ENCODE measurements at regions not wholly inside any gene's neighbourhood (a gene's known extent, or its start where the extent isn't known, plus 50 kb on each side); places are given as distances from the start of the nearest gene placed in this dataset.

DNA sequence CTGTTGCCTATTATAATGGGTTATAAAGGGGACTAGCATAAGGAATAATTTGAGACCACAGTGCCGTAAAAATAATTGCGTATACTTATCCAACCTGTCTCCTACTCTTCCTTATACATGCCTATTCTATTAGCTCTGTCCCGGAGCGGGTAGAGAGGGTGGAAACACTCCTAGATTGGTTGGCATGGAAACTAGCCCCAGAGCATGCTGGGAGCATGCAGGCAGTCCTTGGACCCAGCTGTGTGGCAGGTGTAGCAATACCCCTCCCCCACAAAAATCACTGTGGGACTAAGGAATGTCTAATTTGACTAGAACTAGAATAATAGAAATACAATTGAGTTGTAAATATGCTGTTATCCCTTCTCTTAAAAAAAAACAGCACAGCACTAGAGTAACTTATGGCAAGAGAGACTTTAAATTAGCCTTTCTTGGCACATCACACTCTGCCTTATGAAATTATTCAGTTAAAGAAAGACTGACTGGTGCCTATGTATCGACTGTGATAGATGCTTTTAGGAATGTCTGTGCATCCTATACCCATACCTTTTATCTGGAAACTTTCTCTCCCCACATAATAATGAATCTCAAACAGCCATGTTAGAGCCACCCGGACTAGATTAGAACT, 244.0 kb upstream of the DAAM1 start:
- peak in 17 of 51 donors; percentile 4 to 74 (median 13) for DNase-seq

GRCh38 chr14:58944968-58945356, 243.5 kb upstream of the DAAM1 start:
- DNase-seq, result no peak

GRCh38 chr14:58946431-58946830, 242.0 kb upstream of the DAAM1 start:
- DNase-seq, result no peak

GRCh38 chr14:58947156-58947555, 241.3 kb upstream of the DAAM1 start:
- DNase-seq, result no peak

DNA sequence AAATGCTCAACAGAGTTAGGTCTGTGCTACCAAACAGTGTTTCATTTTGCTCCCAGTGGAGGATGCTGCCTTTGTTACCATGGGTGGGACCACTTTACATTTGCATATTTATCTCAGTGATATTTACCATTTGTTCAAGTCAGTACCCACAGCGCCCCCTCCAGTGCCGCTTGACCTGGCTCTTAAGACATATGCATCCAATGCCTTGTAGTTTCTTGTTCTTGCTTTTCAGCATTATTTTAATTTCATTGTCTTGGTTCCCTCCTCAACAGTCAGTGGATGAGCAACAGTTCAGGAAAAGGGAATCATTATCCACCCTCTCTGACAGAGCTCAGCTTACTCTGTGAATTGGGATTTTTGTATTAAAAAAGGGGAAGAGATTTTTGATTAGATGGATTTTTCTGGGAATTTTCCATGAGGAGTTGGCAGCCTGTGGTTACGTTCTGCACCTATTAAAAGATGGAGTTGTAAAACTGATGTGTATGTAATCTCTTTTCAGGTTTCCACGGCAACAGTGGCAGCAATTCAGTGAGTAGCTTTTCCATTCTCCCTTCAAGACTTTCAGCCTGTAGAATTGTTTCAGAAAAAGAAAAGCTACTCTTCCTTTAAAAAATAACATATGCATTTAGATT, 240.5 kb upstream of the DAAM1 start:
- DNase-seq, result peak in 4 of 51 donors; percentile 1 to 58 (median 10)

DNA sequence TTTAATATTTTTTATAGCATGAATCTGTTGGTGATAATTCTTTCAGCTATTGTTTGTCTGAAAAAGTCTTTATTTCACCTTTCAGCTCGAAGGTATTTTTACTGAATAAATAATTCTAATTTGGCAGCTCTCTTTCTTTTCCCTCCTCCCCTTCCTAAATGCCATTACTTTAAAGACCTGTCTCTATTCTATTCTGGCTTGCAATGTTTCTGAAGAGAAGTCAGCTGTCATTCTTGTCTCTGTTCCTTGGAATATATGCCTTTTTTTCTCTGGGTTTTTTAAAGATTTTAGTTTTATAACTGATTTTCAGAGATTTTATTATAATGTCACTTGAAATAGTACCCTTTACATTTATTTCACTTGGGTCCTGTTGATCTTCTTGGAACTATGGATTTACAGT, 237.9 kb upstream of the DAAM1 start:
- no peak for DNase-seq

DNA sequence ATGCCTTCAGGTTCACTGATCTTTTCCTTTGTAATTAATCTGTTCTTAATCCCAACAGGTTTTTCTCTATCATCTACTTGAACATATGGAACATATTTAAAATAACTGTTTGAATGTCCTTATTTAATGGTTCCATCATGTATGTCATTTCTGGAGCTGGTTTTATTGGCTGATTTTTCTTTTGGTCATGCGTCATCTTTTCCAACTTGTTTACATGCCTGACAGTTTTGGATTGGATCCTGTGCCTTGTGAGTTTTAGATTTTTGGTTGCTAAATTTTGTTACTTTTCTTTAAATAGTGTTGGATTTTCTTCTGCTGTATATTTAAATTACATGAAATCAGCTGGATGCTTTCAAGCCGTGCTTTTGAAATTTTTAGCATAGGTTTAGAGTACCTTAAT, 237.3 kb upstream of the DAAM1 start:
- no peak for DNase-seq

DNA sequence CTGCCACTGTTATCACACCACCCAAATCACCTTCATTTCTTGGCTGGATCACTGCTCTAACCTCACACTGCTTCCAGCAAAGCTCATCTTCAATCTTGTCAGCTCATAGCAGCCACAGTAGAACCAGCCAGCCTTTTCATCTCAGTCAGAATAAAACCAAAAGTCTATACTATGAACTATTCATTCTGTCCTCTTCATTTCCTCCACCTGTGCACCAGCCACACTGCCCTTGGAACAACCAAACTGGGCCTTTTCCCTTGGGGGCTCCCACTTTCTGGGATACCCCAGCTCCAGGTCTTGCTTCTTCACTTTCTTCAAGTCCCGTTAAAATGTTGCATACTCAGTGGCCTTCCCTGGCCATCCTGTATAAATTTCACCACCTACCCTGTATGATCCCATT, 234.4 kb upstream of the DAAM1 start:
- no peak for DNase-seq

DNA sequence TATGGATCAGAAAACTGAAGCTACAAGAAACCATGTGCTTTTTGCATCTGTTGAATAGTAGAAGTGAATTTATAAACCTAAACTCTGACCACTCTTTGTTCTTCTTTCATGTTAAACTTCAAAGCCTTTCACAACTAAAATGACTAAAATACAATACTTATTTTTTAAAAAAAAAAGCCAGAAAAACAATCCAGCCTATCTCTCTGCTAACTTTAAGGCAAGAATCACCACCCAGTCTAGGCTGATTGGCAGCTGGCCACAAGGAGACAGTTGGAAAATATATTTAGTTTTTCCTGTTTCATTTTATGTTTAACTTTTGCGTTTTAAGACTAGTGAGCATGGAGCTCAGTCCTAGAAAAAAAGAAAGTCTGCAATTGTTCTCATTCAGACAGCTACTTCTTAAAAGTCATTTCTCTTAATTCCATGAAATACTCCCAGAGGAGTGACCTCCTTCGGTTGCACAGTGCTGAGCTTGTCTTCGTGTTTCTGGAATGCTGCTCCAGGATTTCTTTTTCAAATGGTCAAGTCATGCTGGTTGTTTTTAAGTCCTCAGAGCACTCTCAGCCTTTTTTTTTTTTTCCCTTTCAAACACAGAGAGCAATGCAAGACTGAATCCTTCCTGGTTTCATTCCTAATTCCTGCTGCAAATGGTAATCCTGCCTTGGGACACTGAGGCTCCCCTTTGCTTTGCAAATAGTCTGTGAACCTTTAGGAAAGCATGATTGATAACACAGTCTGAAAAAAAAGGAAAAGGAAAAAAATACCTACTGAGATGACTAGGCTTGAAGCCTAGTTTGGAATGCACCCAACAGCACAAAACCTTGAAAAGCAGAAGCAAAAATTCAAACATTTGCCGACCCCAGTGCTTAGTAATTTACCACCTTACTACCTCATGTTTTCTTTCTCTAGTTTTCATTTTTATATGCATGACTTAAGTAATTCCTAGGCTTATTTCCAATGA, 233.3 kb upstream of the DAAM1 start:
- peak in 1 of 51 donors; percentile 21 for DNase-seq

GRCh38 chr14:58961045-58961731, 227.3 kb upstream of the DAAM1 start:
- DNase-seq, result no peak

DNA sequence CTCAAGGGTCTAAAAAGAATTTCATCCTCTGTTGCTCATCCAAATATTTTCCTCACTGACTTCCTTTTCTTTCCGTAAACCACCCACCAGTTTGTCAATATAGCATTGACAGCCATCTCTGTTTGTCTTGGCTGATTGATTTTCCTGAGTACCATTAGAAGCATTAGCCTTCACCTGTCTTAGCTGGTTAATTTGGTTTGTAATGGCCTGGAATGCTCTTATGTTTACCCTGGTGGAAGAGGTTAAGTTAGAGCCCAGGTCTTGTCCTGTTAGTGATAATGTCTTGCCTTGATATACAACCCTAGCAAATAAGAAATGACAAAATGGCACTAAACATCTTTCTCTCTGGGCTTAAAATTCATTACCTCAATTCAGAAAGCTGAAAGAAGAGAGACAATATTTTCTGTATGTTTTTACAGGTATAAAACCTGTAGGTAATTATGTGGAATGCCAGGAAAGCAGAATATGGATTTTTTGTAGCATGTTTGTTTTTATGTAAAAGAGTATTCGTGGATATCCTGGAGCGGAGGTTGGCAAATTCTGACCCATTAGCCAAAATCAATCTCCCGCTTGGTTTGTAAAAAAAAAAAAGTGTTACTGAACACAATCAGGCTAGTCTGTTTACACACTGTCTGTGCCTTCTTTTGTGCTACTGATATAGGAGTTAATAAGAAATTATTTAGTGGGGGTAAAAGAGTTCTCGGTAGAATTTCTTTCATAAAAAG, 224.4 kb upstream of the DAAM1 start:
- DNase-seq, result no peak

DNA sequence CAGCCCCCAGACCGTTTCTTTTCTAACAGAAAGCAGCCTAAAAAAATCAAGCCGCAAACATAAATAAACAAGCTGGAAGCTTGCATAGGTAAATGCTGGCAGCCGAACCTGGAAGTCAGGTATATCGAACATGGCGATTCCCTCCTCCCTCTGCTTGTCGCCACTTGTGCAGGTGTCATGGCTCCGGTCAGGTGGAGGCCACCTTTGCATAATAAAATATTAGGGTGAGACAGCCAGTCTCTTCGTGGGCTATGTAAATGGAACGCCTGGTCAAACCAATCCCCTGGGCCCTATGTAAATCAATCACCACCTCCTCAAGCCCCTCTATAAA, 223.9 kb upstream of the DAAM1 start:
- no peak for DNase-seq

GRCh38 chr14:58965601-58966000, 222.9 kb upstream of the DAAM1 start:
- DNase-seq, result no peak

DNA sequence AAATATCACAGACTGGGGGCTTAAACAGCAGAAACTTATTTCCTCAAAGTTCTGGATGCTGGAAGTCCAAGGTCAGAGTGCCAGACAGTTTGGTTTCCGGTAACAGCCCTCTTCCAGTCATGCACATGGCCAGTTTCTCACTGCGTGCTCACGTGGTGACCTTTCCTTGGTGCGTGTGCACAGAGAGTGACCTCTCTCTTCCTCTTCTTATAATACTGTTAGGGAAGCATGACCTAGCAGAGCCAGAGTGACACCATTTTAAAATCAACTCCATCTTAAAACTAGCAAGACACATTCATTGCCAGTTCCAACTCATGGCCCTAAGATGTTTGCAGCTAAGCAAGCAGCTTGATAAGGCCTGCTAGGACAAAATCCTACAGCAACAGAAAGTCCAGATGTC, 221.5 kb upstream of the DAAM1 start:
- DNase-seq, result no peak

DNA sequence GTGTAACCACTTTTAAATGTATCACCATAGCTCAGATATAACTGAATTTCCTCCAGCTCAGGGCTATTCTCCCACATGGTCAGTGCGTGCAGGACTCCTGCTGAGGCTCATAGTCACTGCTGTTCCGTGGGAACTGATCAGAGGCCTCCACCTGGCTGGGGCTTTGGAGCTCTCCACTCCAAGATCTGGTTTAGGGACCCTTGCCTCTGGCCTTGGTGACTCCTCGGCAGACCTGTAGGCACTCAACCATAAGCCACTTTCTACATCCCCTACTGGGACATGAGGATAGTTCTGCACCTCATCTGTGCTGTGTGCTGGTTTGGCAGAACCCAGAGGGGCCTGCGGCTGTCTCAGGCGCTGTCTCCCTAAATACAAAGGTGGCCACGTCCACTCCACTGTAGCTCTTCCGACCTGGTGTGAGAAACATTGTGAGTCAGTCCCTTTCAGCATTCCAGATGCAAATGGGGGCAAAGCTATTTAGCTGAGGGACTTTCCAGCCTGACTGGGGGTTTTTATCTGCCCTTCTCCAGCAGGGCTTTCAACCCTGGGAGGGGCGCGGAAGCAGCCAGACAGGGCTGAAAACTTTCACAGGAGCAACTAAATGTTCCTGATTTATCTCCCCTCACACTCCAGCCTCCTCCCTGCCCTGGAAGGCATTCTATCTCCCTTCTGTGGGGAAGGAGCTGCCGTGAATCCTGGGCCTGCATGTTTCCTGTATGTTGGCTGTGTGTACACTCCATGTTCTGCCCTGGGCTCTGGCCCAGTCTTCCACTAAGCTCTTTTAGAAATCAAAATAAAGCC, 218.3 kb upstream of the DAAM1 start:
- no peak for DNase-seq

DNA sequence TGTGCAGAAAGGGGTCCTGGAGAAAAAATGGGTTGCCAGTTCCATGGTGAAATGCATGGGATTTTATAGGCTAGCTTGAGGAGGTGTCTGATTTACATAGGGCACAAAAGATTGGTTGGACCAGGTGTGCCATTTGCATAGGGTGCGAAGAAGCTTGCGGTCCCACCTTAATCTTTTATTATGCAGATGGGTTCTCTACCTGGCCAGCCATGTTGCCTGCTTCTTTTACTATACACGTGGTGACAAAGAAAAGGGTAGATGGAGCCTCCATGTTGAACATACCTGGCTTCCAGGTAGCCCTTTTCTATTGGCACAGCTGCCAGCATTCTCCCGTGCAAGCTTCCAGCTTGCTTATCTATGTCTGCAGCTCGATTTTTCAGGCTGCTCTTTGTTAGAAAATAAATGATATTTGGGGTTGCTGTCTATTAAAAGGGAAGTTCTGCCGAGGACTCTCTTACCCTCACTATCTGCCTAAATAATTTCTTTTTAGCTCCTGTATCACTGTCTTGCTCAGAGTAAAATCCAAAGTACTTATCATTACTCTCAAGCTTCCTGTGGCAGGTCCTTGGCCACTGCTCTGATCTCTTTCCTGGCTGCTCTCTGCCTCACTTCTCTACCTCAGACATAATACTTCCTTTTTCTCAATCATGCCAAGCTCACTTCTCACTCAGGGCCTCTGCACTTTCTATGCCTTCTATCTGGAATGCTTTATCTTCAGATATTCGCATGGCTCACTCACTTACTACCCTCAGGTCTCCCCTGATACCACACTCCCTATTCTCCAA, 216.0 kb upstream of the DAAM1 start:
- no peak for DNase-seq

GRCh38 chr14:58977366-58977765, 211.1 kb upstream of the DAAM1 start:
- DNase-seq, result no peak

GRCh38 chr14:58978343-58978742, 210.1 kb upstream of the DAAM1 start:
- DNase-seq, result no peak

GRCh38 chr14:58979325-58979724, 209.1 kb upstream of the DAAM1 start:
- DNase-seq, result no peak

DNA sequence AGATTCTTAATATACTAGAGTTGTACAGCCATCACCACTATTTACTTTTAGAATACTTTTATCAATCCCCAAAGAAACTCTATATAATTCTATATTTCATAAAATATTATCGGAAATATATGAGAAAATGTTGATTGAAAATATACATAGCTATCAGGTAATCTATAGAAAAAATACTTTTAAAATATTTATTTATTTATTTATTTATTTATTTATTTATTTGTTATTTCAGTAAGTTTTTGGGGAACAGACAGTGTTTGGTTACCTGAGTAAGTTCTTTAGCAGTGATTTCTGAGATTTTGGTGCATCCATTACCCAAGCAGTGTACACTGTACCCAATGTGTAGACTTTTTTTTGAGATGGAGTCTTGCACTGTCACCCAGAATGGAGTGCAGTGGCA, 206.6 kb upstream of the DAAM1 start:
- DNase-seq, result no peak

Data from hypothalamus (tissue), 51 donors.